Right renal pelvis (tissue), 4 donors: ENCODE measurements at regions not wholly inside any gene's neighbourhood (a gene's known extent, or its start where the extent isn't known, plus 50 kb on each side); places are given as distances from the start of the nearest gene placed in this dataset.
A peak's percentile ranks its signal among the peaks of the same experiment; 100 is the strongest.
"Not testable (repeated sequence)": the region's sequence is repeated elsewhere in the genome, so short reads cannot be mapped to it uniquely, and the experiment has no call there.

Source experiments
- DNase-seq, 4 donors: peaks; one replicate each; pipeline ENCODE4 v3.0.0-alpha.2; 2013; ENCODE audit warnings: low read depth in 4 of 4, low spot score in 3 of 4, missing footprints in 1 of 4

- not testable (repeated sequence) for DNase-seq
These were observed 73.9 kb upstream of the LYZL2 start for GRCh38 chr10:30703446-30703845.

DNA sequence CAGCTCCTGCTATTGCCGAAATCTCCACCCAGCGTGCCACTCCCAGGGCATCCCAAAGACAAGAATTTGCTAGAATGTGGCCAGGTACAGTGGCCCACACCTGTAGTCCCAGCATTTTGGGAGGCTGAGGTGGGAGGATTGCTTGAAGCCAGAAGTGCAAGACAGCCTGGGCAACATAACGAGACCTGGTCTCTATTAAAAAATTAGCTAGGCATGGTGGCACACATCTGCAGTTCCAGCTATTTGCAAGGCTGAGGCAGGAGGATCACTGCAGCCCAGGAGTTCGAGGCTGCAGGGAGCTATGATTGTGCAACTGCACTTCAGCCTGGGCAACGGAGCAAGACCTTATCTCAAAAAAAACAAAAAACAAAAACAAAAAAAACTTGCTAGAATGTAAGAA, 73.3 kb upstream of the LYZL2 start:
- no peak for DNase-seq

- DNase-seq, result no peak
These were observed 72.1 kb upstream of the LYZL2 start for GRCh38 chr10:30701451-30702173.

DNA sequence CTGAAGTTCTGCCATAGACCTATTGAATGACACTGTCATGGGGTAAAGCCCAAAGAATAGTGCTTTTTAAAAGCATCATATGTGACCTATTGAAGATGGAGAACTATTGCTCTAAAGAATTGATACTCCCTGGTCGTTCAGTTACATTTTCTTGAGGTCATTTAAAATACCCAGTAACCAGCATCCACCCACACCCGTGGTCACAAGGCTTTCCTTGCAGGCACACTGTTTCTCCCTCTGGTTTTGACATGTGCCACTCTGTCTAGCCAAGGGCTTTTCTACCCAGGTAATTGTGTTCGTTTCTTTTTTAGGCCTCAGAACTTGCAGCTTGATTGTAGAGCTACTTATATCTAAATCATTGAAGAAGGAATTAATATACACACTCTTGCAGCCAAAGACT, 68.3 kb upstream of the LYZL2 start:
- DNase-seq, result no peak

DNA sequence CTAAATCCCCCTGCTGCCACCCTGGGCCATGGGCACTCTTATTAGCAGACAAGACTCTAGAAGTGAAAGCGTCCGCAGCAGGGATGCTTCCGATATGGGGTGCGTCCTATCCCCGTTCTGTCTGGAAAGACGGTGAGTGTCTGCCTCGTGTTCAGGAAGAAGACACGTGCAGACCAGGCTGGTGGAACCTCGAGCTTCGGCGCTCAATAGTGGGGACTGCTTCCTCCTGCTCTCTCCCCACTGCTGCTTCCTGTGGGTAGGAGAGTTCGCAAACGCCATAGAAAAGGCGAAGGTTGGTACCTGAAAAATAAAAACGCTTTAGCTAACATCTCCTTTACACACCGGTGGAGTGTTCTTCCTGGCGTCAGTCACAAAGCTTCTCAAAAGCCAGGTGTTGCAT, 67.7 kb upstream of the LYZL2 start:
- DNase-seq, result not testable (repeated sequence)

DNA sequence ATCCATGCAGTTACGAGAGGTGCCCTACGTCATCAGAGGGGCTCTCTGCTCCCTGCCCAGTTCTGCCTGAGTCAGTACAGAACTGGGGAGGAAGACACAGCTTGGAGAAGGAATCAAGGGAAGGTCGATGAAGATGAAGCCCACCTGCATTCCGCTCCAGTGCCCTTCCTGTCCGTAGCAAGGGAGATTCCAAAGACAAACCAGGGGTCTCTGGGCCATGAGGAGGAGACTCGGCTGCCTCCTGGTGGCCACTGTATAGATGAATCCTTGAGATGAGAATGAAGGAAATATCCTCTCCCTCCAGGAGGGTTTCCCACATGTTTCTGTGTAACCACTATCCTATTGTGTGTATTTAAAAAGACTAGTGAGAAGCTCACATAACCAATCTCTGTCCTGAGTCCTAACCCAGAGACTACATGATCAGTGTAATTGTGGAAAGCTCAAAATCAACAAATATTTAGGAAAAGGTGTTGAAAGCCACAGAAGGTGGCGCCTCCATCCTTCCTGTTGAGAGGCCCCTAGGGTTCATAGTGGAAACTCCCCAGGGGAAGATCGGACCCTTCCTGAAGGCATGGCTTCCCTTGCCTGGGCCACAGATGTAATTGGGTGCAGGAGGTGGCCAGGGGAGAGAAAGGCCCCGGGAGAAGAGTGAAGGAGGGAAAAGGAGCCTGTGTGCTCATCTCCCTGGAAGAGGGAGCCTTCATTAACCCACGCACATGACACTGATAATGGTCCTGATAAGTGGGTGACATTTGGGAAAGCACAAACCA, 67.0 kb upstream of the LYZL2 start:
- DNase-seq, result not testable (repeated sequence)

GRCh38 chr10:30695481-30696236, 66.1 kb upstream of the LYZL2 start:
- DNase-seq, result not testable (repeated sequence)

DNA sequence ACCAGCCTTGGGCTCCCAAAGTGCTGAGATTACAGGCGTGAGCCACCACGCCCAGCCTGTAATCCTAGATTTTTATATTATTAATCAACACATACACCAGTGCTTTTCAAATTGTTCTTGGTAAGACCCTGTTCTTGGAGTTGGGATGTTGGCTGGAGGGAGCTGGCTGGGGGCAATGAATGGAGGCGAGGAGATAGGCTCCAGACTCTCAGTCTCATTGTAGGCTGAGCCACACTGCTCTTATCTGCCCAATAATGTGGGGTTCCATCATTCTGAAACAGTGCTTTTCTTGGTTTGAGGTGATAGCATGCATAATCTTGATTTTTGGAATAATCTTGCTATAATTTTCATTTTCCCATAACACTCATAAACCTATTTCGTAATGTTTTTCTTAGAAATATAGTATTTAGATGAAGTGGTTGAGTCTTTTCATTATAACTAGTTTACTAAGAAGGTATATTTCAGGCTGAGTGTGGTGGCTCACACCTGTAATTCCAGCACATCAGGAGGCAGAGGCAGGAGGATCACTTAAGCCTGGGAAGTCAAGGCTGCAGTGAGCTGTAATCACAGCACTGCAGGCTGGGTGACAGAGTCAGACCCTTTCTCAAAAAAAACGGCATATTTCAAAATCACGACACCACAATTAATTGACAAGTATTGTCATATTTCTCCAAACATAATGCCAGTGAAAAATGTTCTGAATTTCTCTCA, 65.1 kb upstream of the LYZL2 start:
- DNase-seq, result no peak

GRCh38 chr10:30691639-30692015, 62.1 kb upstream of the LYZL2 start:
- no peak for DNase-seq

- not testable (repeated sequence) for DNase-seq
These were observed 61.5 kb upstream of the LYZL2 start for GRCh38 chr10:30690948-30691638.

DNA sequence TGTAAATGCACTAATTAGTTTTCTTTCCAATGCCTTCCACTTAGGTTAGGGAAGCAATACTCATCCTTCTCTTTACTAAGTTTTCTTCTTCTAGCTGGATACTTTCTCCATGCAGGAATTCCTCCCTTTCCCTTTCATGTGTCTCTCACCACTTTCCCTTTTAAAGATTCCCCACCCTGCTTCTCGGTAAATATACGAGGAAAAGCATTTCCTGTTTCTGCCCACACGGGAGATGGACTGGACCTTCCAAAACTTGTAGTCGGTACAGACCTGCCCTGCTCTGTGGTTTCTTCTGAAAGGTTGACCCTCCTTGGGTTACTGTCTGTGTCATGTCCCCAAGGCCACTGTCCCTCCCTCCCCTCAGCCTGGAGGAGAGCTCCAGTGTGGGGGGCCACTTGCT, 58.9 kb upstream of the LYZL2 start:
- no peak for DNase-seq

DNA sequence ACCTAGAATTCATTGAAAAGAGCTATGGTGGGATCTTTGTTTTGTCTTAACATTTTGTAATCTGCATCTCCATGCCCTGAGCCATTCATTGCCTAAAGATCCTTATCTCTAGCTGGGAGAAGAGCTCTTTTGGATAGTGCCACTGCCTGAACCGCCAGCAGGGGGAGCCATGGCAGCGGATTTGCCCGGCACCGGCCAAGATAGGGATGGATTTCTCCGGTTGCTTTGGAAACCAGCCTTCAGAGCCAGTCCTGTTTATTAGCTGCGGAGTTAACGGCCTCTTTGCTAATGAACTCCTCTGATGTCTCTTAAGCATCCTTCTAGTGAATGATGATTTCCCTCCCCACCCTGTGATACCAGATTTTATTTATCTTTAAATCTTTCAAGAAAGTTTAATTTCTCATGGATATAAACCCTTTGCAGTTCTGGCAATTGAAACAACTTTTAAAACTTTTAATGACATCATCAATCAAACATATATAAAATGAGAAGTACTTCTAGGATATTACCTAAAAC, 58.2 kb upstream of the LYZL2 start:
- DNase-seq, result peak; percentile 58 to 67 (median 60)

DNA sequence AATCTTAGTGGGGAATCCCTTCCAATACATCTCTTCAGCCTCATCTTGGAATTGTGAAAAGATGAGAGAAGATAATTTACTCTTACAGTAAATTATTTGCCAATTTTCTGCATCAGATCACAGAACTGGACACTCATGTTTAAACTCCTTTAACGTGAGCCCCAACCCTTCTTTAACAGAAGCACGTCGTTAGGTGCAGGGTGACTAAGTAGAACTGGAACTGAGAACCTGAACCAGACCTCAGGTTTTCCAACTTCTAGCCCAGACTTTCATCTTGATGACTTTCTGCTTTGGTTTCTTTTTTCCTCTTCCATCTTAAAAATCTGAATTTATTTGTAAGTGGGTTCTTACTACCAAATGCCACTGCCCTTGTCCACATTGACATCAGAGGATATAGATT, 57.2 kb upstream of the LYZL2 start:
- DNase-seq, result no peak

- no peak for DNase-seq
These were observed 53.9 kb upstream of the LYZL2 start for GRCh38 chr10:30683496-30683895.

GRCh38 chr10:30682377-30683199, 53.0 kb upstream of the LYZL2 start:
- DNase-seq, result not testable (repeated sequence)

DNA sequence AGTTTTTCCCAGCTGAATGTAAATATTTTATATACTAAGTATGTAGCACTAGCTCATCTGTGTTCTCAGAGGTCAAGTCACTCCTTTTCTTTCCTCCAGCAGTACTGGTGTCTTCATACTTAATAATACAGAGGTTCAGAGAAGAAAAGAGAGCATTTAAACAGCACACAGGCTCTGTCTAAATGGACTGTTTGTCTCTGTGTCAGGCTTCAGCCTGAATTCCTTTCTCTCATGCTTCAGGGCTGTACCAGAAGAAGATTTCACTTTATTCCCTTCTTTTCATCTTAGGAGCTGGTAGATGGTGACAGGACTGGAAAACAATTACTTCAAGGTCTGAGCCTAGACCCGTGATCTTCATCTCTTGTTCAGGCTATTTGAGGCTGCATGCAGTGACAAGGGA, 51.4 kb upstream of the LYZL2 start:
- DNase-seq, result no peak
